HepG2 (cell line): ENCODE measurements at regions not wholly inside any gene's neighbourhood (a gene's known extent, or its start where the extent isn't known, plus 50 kb on each side); places are given as distances from the start of the nearest gene placed in this dataset.

Source experiments
- ATAC-seq: fragments of 200-7000 bp; cut with Tn5 transposase; 3 replicates; pipeline ENCODE4 v1.9.1; 2020; ENCODE audit warnings: mild to moderate bottlenecking, moderate library complexity
- BruUV-seq: library from RNA; stranded (reverse); fragments of 400-500 nt; replicated peaks from 2 replicates; lab custom pipeline; 2021; lab: Mats Ljungman, UMichigan
- CTCF ChIA-PET: fragments of 300-600 bp; formaldehyde crosslinking; extraction: SDS; loops from one replicate; lab custom pipeline; 2021; ENCODE audit warnings: low total read pairs, inconsistent platforms, low intra/inter-chr PET ratio; lab: Yijun Ruan, JAX
- POLR2A ChIA-PET: fragments of 350-600 bp; sonication (Branson Sonifier 250); formaldehyde crosslinking; loops from one replicate; lab custom pipeline; 2020; ENCODE audit warnings: antibody characterized with exemption, inconsistent platforms; lab: Yijun Ruan, JAX
- DNase-seq: peaks from one replicate; pipeline ENCODE4 v3.0.0-alpha.2; 2015; ENCODE audit warnings: low spot score
- FAIRE-seq: peaks from 3 replicates; lab custom pipeline; 2011; peaks lifted over from hg19 to GRCh38; lab: Jason Lieb, UNC
- H2AFZ ChIP-seq: one replicate; pipeline ENCODE4 v1.6.1; 2011; ENCODE audit warnings: low read length, inconsistent platforms
- H3K27ac ChIP-seq: fragments of 300-600 bp; 3 replicates; pipeline ENCODE4 v1.8.0; 2011; ENCODE audit warnings: mixed run types, mild to moderate bottlenecking, mixed read lengths, low read length, inconsistent platforms; ENCODE audit not compliant: insufficient read depth; ENCODE audit errors: extremely low read length
- H3K27me3 ChIP-seq, 2 experiments: fragments of 200-600 bp in 1 of 2; 2 replicates in 1 of 2; 3 replicates in 1 of 2; pipeline versions ENCODE4 v1.6.0 to v1.8.0; 2011; ENCODE audit warnings: low read length in 2 of 2, mild to moderate bottlenecking in 2 of 2, moderate library complexity in 2 of 2, inconsistent platforms in 1 of 2; ENCODE audit not compliant: insufficient read depth in 2 of 2, control insufficient read depth in 1 of 2
- H3K36me3 ChIP-seq, 2 experiments: fragments of 200-600 bp in 1 of 2; replicated peaks in 1 of 2; 2 replicates in 1 of 2; 3 replicates in 1 of 2; pipeline versions ENCODE4 v1.5.1 to v1.8.0; 2011; ENCODE audit warnings: low read length in 2 of 2, inconsistent platforms in 1 of 2; ENCODE audit not compliant: insufficient read depth in 2 of 2, control insufficient read depth in 1 of 2
- H3K4me1 ChIP-seq: 2 replicates; pipeline ENCODE4 v1.5.1; 2012; ENCODE audit warnings: low read length, inconsistent platforms; ENCODE audit not compliant: insufficient read depth
- H3K4me2 ChIP-seq: 2 replicates; pipeline ENCODE4 v1.6.0; 2011; ENCODE audit warnings: low read depth, low read length, inconsistent platforms
- H3K4me3 ChIP-seq, 3 experiments: fragments of 200-600 bp in 1 of 3; sonication (generic), shearing (Covaris generic) in 1 of 3; replicated peaks in 1 of 3; 2 replicates each; pipeline ENCODE4 v1.5.1; 2011 to 2016; ENCODE audit warnings: low read length in 3 of 3, inconsistent platforms in 2 of 3, low read depth in 2 of 3, mild to moderate bottlenecking in 2 of 3, control low read depth in 1 of 3, mixed read lengths in 1 of 3; ENCODE audit not compliant: insufficient read depth in 1 of 3
- H3K79me2 ChIP-seq: one replicate; pipeline ENCODE4 v1.6.1; 2011; ENCODE audit warnings: low read length, inconsistent platforms; ENCODE audit not compliant: insufficient read depth
- H3K9ac ChIP-seq: 2 replicates; pipeline ENCODE4 v1.6.0; 2011; ENCODE audit warnings: mild to moderate bottlenecking, low read depth, low read length, inconsistent platforms; ENCODE audit not compliant: insufficient read depth
- H3K9me3 ChIP-seq: 2 replicates; pipeline ENCODE4 v1.5.1; 2012; ENCODE audit warnings: mild to moderate bottlenecking, low read length
- H4K20me1 ChIP-seq: 2 replicates; pipeline ENCODE4 v1.6.0; 2011; ENCODE audit warnings: inconsistent platforms, mild to moderate bottlenecking, low read length, moderate library complexity; ENCODE audit not compliant: insufficient read depth
- AGO1 ChIP-seq: fragments of 200-400 bp; formaldehyde crosslinking; IDR thresholded peaks from 2 replicates; pipeline ENCODE4 v1.6.1; 2017; ENCODE audit warnings: mild to moderate bottlenecking, low read depth, low read length, moderate library complexity; ENCODE audit not compliant: poor library complexity, severe bottlenecking
- ATF7-NPFF ChIP-seq: sonication (generic); formaldehyde crosslinking; IDR thresholded peaks from 2 replicates; pipeline ENCODE4 v1.8.1; 2023; ENCODE audit warnings: mild to moderate bottlenecking, low read depth, missing genetic modification reagents, moderate library complexity
- HNRNPK ChIP-seq: fragments of 200-400 bp; formaldehyde crosslinking; IDR thresholded peaks from 2 replicates; pipeline ENCODE4 v1.6.1; 2018; ENCODE audit warnings: low read length, low read depth, moderate library complexity, mild to moderate bottlenecking; ENCODE audit not compliant: poor library complexity, severe bottlenecking
- MED8 ChIP-seq: sonication (generic); formaldehyde crosslinking; IDR thresholded peaks from 2 replicates; pipeline ENCODE4 v1.8.1; 2023; ENCODE audit warnings: mild to moderate bottlenecking, missing genetic modification reagents; ENCODE audit not compliant: insufficient replicate concordance
- NCOA1 ChIP-seq: sonication (generic); formaldehyde crosslinking; IDR thresholded peaks from 2 replicates; pipeline ENCODE4 v1.9.0; 2021; ENCODE audit warnings: missing genetic modification reagents
- PLRG1 ChIP-seq: fragments of 450-650 bp; conservative IDR thresholded peaks from 2 replicates; pipeline ENCODE4 v1.6.1; 2016
- SNAPC2 ChIP-seq: sonication (generic); formaldehyde crosslinking; IDR thresholded peaks from 2 replicates; pipeline ENCODE4 v1.8.1; 2022; ENCODE audit warnings: mild to moderate bottlenecking, missing genetic modification reagents
- XBP1 ChIP-seq: sonication (generic); formaldehyde crosslinking; IDR thresholded peaks from 2 replicates; pipeline ENCODE4 v1.5.0; 2020; ENCODE audit warnings: missing genetic modification reagents
- ZBTB20 ChIP-seq: sonication (generic); formaldehyde crosslinking; IDR thresholded peaks from 2 replicates; pipeline ENCODE4 v1.8.1; 2023; ENCODE audit warnings: missing genetic modification reagents, low read depth, mild to moderate bottlenecking, borderline replicate concordance
- ZFP41 ChIP-seq: sonication (generic); formaldehyde crosslinking; IDR thresholded peaks from 2 replicates; pipeline ENCODE4 v1.4.0; 2020; ENCODE audit warnings: mild to moderate bottlenecking, missing genetic modification reagents, borderline replicate concordance
- ZNF136 ChIP-seq: sonication (generic); formaldehyde crosslinking; IDR thresholded peaks from 2 replicates; pipeline ENCODE4 v1.8.1; 2022; ENCODE audit warnings: low read depth, mild to moderate bottlenecking, moderate library complexity, missing genetic modification reagents
- ZNF17 ChIP-seq: sonication (generic); formaldehyde crosslinking; IDR thresholded peaks from 2 replicates; pipeline ENCODE4 v1.5.0; 2020; ENCODE audit warnings: mild to moderate bottlenecking, missing genetic modification reagents
- ZNF274 ChIP-seq: sonication (generic); formaldehyde crosslinking; IDR thresholded peaks from 2 replicates; pipeline ENCODE4 v1.5.1; 2020; ENCODE audit warnings: mild to moderate bottlenecking, missing genetic modification reagents
- ZNF343 ChIP-seq: sonication (generic); formaldehyde crosslinking; IDR thresholded peaks from 2 replicates; pipeline ENCODE4 v1.4.0; 2020; ENCODE audit warnings: mild to moderate bottlenecking, missing genetic modification reagents
- ZNF576 ChIP-seq: sonication (generic); formaldehyde crosslinking; IDR thresholded peaks from 2 replicates; pipeline ENCODE4 v1.4.0; 2020; ENCODE audit warnings: mild to moderate bottlenecking, missing genetic modification reagents
- ZNF614 ChIP-seq: IDR thresholded peaks from 2 replicates; pipeline ENCODE4 v1.6.1; 2018; ENCODE audit warnings: missing biosample characterization, missing genetic modification reagents, inconsistent platforms, borderline replicate concordance
- ZNF674 ChIP-seq: sonication (generic); formaldehyde crosslinking; IDR thresholded peaks from 2 replicates; pipeline ENCODE4 v1.5.0; 2020; ENCODE audit warnings: low read depth, mild to moderate bottlenecking, missing genetic modification reagents
- ZNF720 ChIP-seq: sonication (generic); formaldehyde crosslinking; IDR thresholded peaks from 2 replicates; pipeline ENCODE4 v1.4.0; 2020; ENCODE audit warnings: missing genetic modification reagents
- WGBS: methylation state at CpG from one replicate; pipeline ENCODE4 v1.1.6; 2017; ENCODE audit warnings: low lambda C conversion rate; 5-methylcytosine and 5-hydroxymethylcytosine counted together
- in situ Hi-C: cut with HindIII; loops from 2 replicates; pipeline ENCODE4 v1.10.0; 2017; ENCODE audit warnings: low pct_unique_long_range_greater_than_20kb; ENCODE audit not compliant: extremely low pct_ligation_motif_present
- intact Hi-C: fragments of 100-400 bp; cut with micrococcal nuclease; formaldehyde crosslinking; loops from one replicate; pipeline ENCODE4 v1.10.0; 2022; ENCODE audit not compliant: unreplicated experiment
- TF ChIP-seq, protein P1 (sequence below): sonication (generic); formaldehyde crosslinking; IDR thresholded peaks from 2 replicates; pipeline ENCODE4 v1.8.0; 2023; ENCODE audit warnings: mild to moderate bottlenecking, missing genetic modification reagents
- TF ChIP-seq, protein P2 (sequence below): sonication (generic); formaldehyde crosslinking; IDR thresholded peaks from 2 replicates; pipeline ENCODE4 v1.5.0; 2020; ENCODE audit warnings: mild to moderate bottlenecking, missing genetic modification reagents, moderate library complexity

- no peak for TF ChIP-seq ZNF674 (CRISPR knock-in tag)
- no peak for TF ChIP-seq AGO1
- TF ChIP-seq ZNF720 (CRISPR knock-in tag): no peak
- no peak for TF ChIP-seq ZNF576 (CRISPR knock-in tag)
- TF ChIP-seq ZNF136 (CRISPR knock-in tag): no peak
- TF ChIP-seq ZNF343 (CRISPR knock-in tag): no peak
- no peak for TF ChIP-seq NCOA1 (CRISPR knock-in tag)
These were observed 148.8 kb upstream of the CNOT2 start (continued) for GRCh38 chr12:70094467-70094866.

GRCh38 chr12:70096759-70097410, 146.3 kb upstream of the CNOT2 start:
- Histone ChIP-seq H4K20me1 (no peaks in the 10 kb centered on the region), H3K27me3 (peaks cover 0 to 7% of the 10 kb centered on the region in 2 experiments; a peak in 2 of 5 replicates), H3K4me2 (no peak overlapping the region), H2AFZ (no peak overlapping the region), H3K79me2 (no peaks in the 10 kb centered on the region), H3K4me3 (no peak overlapping the region), H3K4me1 (no peaks in the 10 kb centered on the region), H3K9ac (no peak overlapping the region), H3K9me3 (no peaks in the 10 kb centered on the region), H3K36me3 (no peaks in the 10 kb centered on the region)
- WGBS: 0% methylated on average over 2 of the region's 2 CpGs
- no TSS peak for BruUV-seq
- FAIRE-seq: no peak
- CTCF ChIA-PET: no interaction called here
- TF ChIP-seq, protein P1, sequence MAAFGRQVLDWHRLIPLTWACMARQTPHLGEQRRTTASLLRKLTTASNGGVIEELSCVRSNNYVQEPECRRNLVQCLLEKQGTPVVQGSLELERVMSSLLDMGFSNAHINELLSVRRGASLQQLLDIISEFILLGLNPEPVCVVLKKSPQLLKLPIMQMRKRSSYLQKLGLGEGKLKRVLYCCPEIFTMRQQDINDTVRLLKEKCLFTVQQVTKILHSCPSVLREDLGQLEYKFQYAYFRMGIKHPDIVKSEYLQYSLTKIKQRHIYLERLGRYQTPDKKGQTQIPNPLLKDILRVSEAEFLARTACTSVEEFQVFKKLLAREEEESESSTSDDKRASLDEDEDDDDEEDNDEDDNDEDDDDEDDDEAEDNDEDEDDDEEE (CRISPR knock-in tag): no peak
- TF ChIP-seq XBP1 (no peak), HNRNPK (no peak), ATF7-NPFF (CRISPR knock-in tag) (no peak), MED8 (CRISPR knock-in tag) (no peak), SNAPC2 (CRISPR knock-in tag) (no peak), ZNF614 (no peak), ZNF274 (CRISPR knock-in tag) (no peak), PLRG1 (no peak), ZNF17 (CRISPR knock-in tag) (no peak), ZFP41 (no peak), ZBTB20 (CRISPR knock-in tag) (no peak)
- TF ChIP-seq, protein P2, sequence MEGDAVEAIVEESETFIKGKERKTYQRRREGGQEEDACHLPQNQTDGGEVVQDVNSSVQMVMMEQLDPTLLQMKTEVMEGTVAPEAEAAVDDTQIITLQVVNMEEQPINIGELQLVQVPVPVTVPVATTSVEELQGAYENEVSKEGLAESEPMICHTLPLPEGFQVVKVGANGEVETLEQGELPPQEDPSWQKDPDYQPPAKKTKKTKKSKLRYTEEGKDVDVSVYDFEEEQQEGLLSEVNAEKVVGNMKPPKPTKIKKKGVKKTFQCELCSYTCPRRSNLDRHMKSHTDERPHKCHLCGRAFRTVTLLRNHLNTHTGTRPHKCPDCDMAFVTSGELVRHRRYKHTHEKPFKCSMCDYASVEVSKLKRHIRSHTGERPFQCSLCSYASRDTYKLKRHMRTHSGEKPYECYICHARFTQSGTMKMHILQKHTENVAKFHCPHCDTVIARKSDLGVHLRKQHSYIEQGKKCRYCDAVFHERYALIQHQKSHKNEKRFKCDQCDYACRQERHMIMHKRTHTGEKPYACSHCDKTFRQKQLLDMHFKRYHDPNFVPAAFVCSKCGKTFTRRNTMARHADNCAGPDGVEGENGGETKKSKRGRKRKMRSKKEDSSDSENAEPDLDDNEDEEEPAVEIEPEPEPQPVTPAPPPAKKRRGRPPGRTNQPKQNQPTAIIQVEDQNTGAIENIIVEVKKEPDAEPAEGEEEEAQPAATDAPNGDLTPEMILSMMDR (CRISPR knock-in tag): no peak
- TF ChIP-seq, all 625 proteins: peak for 0
- H3K27ac ChIP-seq: no peak overlapping the region
- DNase-seq: no peak
- POLR2A ChIA-PET: no interaction called here
- intact Hi-C loops: no loop called here
- in situ Hi-C loops: no loop called here
- ATAC-seq: no peak
